ENCODE measurements at regions not wholly inside any gene's neighbourhood (a gene's known extent, or its start where the extent isn't known, plus 50 kb on each side); places are given as distances from the start of the nearest gene placed in this dataset.

- Histone ChIP-seq H3F3A (replicated peaks; ENCODE audit: low read depth) (no peaks in the 10 kb centered on the region), H3K4me3 (no peak overlapping the region), H4K20me1 (replicated peaks; ENCODE audit: insufficient read depth) (no peaks in the 10 kb centered on the region), H3K27ac (ENCODE audit: low read depth) (no peak overlapping the region), H3K27me3 (ENCODE audit: insufficient read depth) (no peaks in the 10 kb centered on the region), H2AFZ (no peak overlapping the region), H3K79me2 (replicated peaks; ENCODE audit: insufficient read depth) (no peaks in the 10 kb centered on the region), H3K4me1 (ENCODE audit: insufficient read depth) (no peaks in the 10 kb centered on the region), H3K4me2 (no peak overlapping the region), H3K36me3 (ENCODE audit: insufficient read depth) (no peaks in the 10 kb centered on the region), H3K9me2 (ENCODE audit: insufficient read depth) (0 out of 2 replicates have a peak, but pooled peaks cover 2% of the 10 kb centered on the region)
- Mint-ChIP-seq H3K36me3 (ENCODE audit: low read depth) (0 out of 3 replicates have a peak, but pooled peaks cover 5% of the 10 kb centered on the region), H3K27ac (no peak overlapping the region), H3K9me3 (peaks cover 36% of the 10 kb centered on the region), H3K27me3 (ENCODE audit: insufficient read depth, low read depth, poor library complexity) (peaks cover 2% of the 10 kb centered on the region), H3K4me1 (no peaks in the 10 kb centered on the region), H3K4me3 (no peak overlapping the region)
- ATAC-seq (no peak), DNase-seq (ENCODE audit: low spot score) (no peak)
- TF ChIP-seq EZH2phosphoT487 (IDR thresholded peaks at IDR 0.05; ENCODE audit: unreplicated experiment) (no peak), EZH2 (IDR thresholded peaks at IDR 0.05; ENCODE audit: low read depth, unreplicated experiment) (no peak), REST (IDR thresholded peaks at IDR 0.05; ENCODE audit: unreplicated experiment) (no peak), JUNB (IDR thresholded peaks at IDR 0.05; ENCODE audit: unreplicated experiment) (no peak), STAT1 (IDR thresholded peaks at IDR 0.05; ENCODE audit: unreplicated experiment) (no peak), POLR2AphosphoS5 (IDR thresholded peaks at IDR 0.05; ENCODE audit: low read depth) (no peak), ETS1 (IDR thresholded peaks at IDR 0.05) (no peak), ZNF331 (CRISPR knock-in tag; IDR thresholded peaks at IDR 0.05; ENCODE audit: low read depth) (no peak), ZNF114 (CRISPR knock-in tag; IDR thresholded peaks at IDR 0.05) (no peak), ZNF462 (CRISPR knock-in tag; IDR thresholded peaks at IDR 0.05) (no peak), NANOG (IDR thresholded peaks at IDR 0.05; ENCODE audit: borderline replicate concordance) (no peak), CTCF (conservative IDR thresholded peaks at IDR 0.05; ENCODE audit: low read depth in 2 of 2) (no peak), CREB1 (CRISPR knock-in tag; IDR thresholded peaks at IDR 0.05; ENCODE audit: low read depth) (no peak)
Observed at GRCh38 chr2:67540962-67541361, 143.8 kb downstream of the ETAA1 start.
